Upper lobe of left lung (tissue), 4 donors: ENCODE measurements at regions not wholly inside any gene's neighbourhood (a gene's known extent, or its start where the extent isn't known, plus 50 kb on each side); places are given as distances from the start of the nearest gene placed in this dataset.

Experiments
- EP300 ChIP-seq, 4 donors: sonication (generic); formaldehyde crosslinking; IDR thresholded peaks; one replicate each; pipeline ENCODE4 v1.5.1; 2017; ENCODE audit warnings: antibody characterized with exemption in 4 of 4, control low read depth in 2 of 4
- POLR2A ChIP-seq, 4 donors: fragments of 450-650 bp; IDR thresholded peaks; one replicate each; pipeline ENCODE4 v1.5.1; 2016 to 2017; ENCODE audit warnings: antibody characterized with exemption in 4 of 4, mild to moderate bottlenecking in 2 of 4
- POLR2AphosphoS5 ChIP-seq, 2 donors: sonication (generic); formaldehyde crosslinking; IDR thresholded peaks; one replicate each; pipeline ENCODE4 v1.5.1; 2017; ENCODE audit warnings: antibody characterized with exemption in 2 of 2
- TF ChIP-seq, protein P1 (sequence below), 6 experiments: fragments of 450-650 bp in 4 of 6; fragments of 200-600 bp in 2 of 6; sonication (generic) in 2 of 6; IDR thresholded peaks; one replicate each; pipeline ENCODE4 v1.5.1; 2016 to 2019; ENCODE audit warnings: antibody characterized with exemption in 6 of 6

DNA sequence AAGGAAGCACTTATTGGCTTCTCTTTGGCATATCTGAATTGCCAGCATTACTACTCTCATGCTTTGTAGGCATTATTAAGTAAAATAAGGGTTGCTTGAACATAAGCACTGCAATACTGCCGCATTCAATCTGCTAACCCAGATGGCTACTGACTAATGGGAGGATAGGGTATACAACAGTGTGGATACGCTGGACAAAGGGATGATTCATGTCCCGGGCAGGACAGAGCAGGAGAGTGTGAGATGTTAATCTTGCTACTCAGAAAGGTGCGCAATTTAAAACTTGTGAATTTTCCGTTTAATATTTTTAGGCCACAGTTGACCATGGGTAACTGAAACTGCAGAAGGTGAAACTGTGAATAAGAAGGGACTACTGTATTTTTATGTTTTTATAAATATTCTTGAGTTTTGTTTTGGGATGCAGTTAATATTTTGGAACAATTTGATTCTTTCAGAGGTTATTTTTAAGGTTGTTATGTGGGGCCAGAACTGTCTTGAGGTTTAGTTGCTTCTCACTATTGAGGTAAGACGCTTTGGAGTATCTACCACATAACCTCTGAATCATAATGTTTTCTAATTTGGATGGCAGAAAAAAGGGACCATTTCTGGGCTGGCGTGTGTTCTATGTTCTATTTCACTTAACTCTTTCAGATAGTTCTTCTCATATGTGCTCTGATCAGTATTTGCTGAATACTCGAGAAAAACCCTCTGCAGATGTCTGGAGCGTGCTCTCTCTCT is 75.7 kb upstream of the SYPL1 start:
- TF ChIP-seq POLR2AphosphoS5 (IDR thresholded peaks at IDR 0.05) = no peak
- TF ChIP-seq, protein P1, sequence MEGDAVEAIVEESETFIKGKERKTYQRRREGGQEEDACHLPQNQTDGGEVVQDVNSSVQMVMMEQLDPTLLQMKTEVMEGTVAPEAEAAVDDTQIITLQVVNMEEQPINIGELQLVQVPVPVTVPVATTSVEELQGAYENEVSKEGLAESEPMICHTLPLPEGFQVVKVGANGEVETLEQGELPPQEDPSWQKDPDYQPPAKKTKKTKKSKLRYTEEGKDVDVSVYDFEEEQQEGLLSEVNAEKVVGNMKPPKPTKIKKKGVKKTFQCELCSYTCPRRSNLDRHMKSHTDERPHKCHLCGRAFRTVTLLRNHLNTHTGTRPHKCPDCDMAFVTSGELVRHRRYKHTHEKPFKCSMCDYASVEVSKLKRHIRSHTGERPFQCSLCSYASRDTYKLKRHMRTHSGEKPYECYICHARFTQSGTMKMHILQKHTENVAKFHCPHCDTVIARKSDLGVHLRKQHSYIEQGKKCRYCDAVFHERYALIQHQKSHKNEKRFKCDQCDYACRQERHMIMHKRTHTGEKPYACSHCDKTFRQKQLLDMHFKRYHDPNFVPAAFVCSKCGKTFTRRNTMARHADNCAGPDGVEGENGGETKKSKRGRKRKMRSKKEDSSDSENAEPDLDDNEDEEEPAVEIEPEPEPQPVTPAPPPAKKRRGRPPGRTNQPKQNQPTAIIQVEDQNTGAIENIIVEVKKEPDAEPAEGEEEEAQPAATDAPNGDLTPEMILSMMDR (IDR thresholded peaks at IDR 0.05) = no peak
- TF ChIP-seq POLR2A (IDR thresholded peaks at IDR 0.05) = no peak
- TF ChIP-seq EP300 (IDR thresholded peaks at IDR 0.05) = no peak
